Hepatocyte (in vitro differentiated cells): ENCODE measurements at regions not wholly inside any gene's neighbourhood (a gene's known extent, or its start where the extent isn't known, plus 50 kb on each side); places are given as distances from the start of the nearest gene placed in this dataset.
A peak's percentile ranks its signal among the peaks of the same experiment; 100 is the strongest.

Experiments
- DNase-seq: peaks from one replicate; pipeline ENCODE4 v3.0.0-alpha.2; 2016; ENCODE audit warnings: low spot score
- H2AFZ ChIP-seq: fragments of 200-600 bp; sonication (generic); 2 replicates; pipeline ENCODE4 v1.6.0; 2016; ENCODE audit warnings: antibody characterized with exemption, mild to moderate bottlenecking
- H3K27ac ChIP-seq: fragments of 200-600 bp; sonication (generic); 2 replicates; pipeline ENCODE4 v1.5.1; 2016; ENCODE audit warnings: mild to moderate bottlenecking
- H3K27me3 ChIP-seq: fragments of 200-600 bp; sonication (generic); 2 replicates; pipeline ENCODE4 v1.6.1; 2016
- H3K36me3 ChIP-seq: fragments of 200-600 bp; sonication (generic); replicated peaks from 2 replicates; pipeline ENCODE4 v1.5.1; 2016; ENCODE audit warnings: low read depth; ENCODE audit not compliant: insufficient read depth
- H3K4me1 ChIP-seq: fragments of 200-600 bp; sonication (generic); 2 replicates; pipeline ENCODE4 v1.5.1; 2016; ENCODE audit warnings: mild to moderate bottlenecking, moderate library complexity; ENCODE audit not compliant: insufficient read depth
- H3K4me2 ChIP-seq: fragments of 200-600 bp; sonication (generic); 2 replicates; pipeline ENCODE4 v1.6.0; 2016
- H3K4me3 ChIP-seq: fragments of 200-600 bp; sonication (generic); 2 replicates; pipeline ENCODE4 v1.5.1; 2016; ENCODE audit warnings: mild to moderate bottlenecking
- H3K79me2 ChIP-seq: fragments of 200-600 bp; sonication (generic); 2 replicates; pipeline ENCODE4 v1.6.0; 2017; ENCODE audit warnings: mild to moderate bottlenecking
- H3K9me2 ChIP-seq: fragments of 200-600 bp; sonication (generic); replicated peaks from 2 replicates; pipeline ENCODE4 v1.6.0; 2017; ENCODE audit warnings: mild to moderate bottlenecking; ENCODE audit not compliant: insufficient read depth
- H3K9me3 ChIP-seq: fragments of 200-600 bp; sonication (generic); 2 replicates; pipeline ENCODE4 v1.5.1; 2016; ENCODE audit warnings: low read depth, mild to moderate bottlenecking
- H4K20me1 ChIP-seq: fragments of 200-600 bp; sonication (generic); 2 replicates; pipeline ENCODE4 v1.6.0; 2016; ENCODE audit warnings: mild to moderate bottlenecking; ENCODE audit not compliant: insufficient read depth, poor library complexity, severe bottlenecking
- EZH2 ChIP-seq: fragments of 200-600 bp; sonication (generic); IDR thresholded peaks from 2 replicates; pipeline ENCODE4 v1.6.1; 2016; ENCODE audit warnings: antibody characterized with exemption, mild to moderate bottlenecking, borderline replicate concordance
- EZH2phosphoT487 ChIP-seq: fragments of 200-600 bp; sonication (generic); IDR thresholded peaks from one replicate; pipeline ENCODE4 v1.6.1; 2018; ENCODE audit warnings: antibody characterized with exemption, mild to moderate bottlenecking, low read depth, moderate library complexity; ENCODE audit not compliant: unreplicated experiment, severe bottlenecking
- WGBS: methylation state at CpG from one replicate; pipeline ENCODE4 v1.1.6; 2016; ENCODE audit warnings: low lambda C conversion rate; ENCODE audit errors: missing lambda C conversion rate; 5-methylcytosine and 5-hydroxymethylcytosine counted together
- TF ChIP-seq, protein P1 (sequence below): fragments of 200-600 bp; sonication (generic); IDR thresholded peaks from 2 replicates; pipeline ENCODE4 v1.5.1; 2016; ENCODE audit warnings: antibody characterized with exemption, mild to moderate bottlenecking; ENCODE audit not compliant: poor library complexity

DNA sequence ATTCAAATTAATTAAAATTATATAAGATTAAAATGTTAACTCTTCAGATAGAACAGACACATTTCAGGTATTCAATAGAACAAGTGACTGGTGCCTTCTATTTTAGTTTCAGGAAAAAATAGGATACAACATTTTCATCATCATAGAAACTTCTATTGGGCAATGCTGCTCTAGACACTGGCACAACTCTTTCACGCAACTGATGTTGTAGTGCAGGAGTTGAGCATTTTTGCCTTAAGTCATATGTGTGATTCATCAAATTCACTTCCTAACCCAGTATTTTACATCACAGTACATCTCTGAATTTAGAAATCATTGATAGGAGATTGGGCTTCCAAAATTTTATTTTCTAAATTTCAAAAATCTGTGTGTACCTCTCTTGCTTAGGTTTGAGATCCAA, 215.4 kb upstream of the DIO2 start:
- H3K79me2 ChIP-seq, result no peaks in the 10 kb centered on the region
- no peaks in the 10 kb centered on the region for H3K4me1 ChIP-seq
- H3K4me3 ChIP-seq, result no peak overlapping the region
- no peaks in the 10 kb centered on the region for H4K20me1 ChIP-seq
- no peak for DNase-seq
- no peak overlapping the region for H3K4me2 ChIP-seq
- no peaks in the 10 kb centered on the region for H3K9me2 ChIP-seq
- H2AFZ ChIP-seq, result no peak overlapping the region
- TF ChIP-seq, protein P1, sequence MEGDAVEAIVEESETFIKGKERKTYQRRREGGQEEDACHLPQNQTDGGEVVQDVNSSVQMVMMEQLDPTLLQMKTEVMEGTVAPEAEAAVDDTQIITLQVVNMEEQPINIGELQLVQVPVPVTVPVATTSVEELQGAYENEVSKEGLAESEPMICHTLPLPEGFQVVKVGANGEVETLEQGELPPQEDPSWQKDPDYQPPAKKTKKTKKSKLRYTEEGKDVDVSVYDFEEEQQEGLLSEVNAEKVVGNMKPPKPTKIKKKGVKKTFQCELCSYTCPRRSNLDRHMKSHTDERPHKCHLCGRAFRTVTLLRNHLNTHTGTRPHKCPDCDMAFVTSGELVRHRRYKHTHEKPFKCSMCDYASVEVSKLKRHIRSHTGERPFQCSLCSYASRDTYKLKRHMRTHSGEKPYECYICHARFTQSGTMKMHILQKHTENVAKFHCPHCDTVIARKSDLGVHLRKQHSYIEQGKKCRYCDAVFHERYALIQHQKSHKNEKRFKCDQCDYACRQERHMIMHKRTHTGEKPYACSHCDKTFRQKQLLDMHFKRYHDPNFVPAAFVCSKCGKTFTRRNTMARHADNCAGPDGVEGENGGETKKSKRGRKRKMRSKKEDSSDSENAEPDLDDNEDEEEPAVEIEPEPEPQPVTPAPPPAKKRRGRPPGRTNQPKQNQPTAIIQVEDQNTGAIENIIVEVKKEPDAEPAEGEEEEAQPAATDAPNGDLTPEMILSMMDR, result no peak
- TF ChIP-seq EZH2, result no peak
- TF ChIP-seq EZH2phosphoT487, result no peak
- H3K27ac ChIP-seq, result no peak overlapping the region
- H3K9me3 ChIP-seq, result no peaks in the 10 kb centered on the region
- no peaks in the 10 kb centered on the region for H3K36me3 ChIP-seq
- H3K27me3 ChIP-seq, result no peaks in the 10 kb centered on the region
- 95% methylated on average over 1 of the region's 1 CpG for WGBS

- no peak overlapping the region for H3K27ac ChIP-seq
- no peaks in the 10 kb centered on the region for H3K27me3 ChIP-seq
- H3K4me1 ChIP-seq, result no peaks in the 10 kb centered on the region
- TF ChIP-seq, protein P1, result no peak
- TF ChIP-seq EZH2 (no peak), EZH2phosphoT487 (no peak)
- peak; percentile 5 for DNase-seq
- H3K9me3 ChIP-seq, result no peaks in the 10 kb centered on the region
- no peaks in the 10 kb centered on the region for H3K36me3 ChIP-seq
- no peaks in the 10 kb centered on the region for H4K20me1 ChIP-seq
- H3K4me3 ChIP-seq, result no peak overlapping the region
- no peaks in the 10 kb centered on the region for H3K79me2 ChIP-seq
- H3K4me2 ChIP-seq, result no peak overlapping the region
- no peaks in the 10 kb centered on the region for H3K9me2 ChIP-seq
- WGBS, result 82% methylated on average over 5 of the region's 5 CpGs
- H2AFZ ChIP-seq, result no peak overlapping the region
Observed at GRCh38 chr14:80425686-80426085, 214.4 kb upstream of the DIO2 start.

- H3K27ac ChIP-seq, result no peak overlapping the region
Observed at GRCh38 chr14:80419769-80420168, 208.5 kb upstream of the DIO2 start.

More at GRCh38 chr14:80419769-80420168, 208.5 kb upstream of the DIO2 start:
- TF ChIP-seq EZH2phosphoT487 (no peak), EZH2 (no peak)
- TF ChIP-seq, protein P1, result no peak
- Histone ChIP-seq H3K36me3 (no peaks in the 10 kb centered on the region), H4K20me1 (no peaks in the 10 kb centered on the region), H3K4me3 (no peak overlapping the region), H3K4me1 (no peaks in the 10 kb centered on the region), H3K9me3 (no peaks in the 10 kb centered on the region), H3K4me2 (no peak overlapping the region), H3K9me2 (no peaks in the 10 kb centered on the region), H3K27me3 (no peaks in the 10 kb centered on the region), H3K79me2 (no peaks in the 10 kb centered on the region), H2AFZ (no peak overlapping the region)
- DNase-seq, result no peak
- WGBS, result 87% methylated on average over 4 of the region's 4 CpGs
